Keratinocyte (primary cell): ENCODE measurements at regions not wholly inside any gene's neighbourhood (a gene's known extent, or its start where the extent isn't known, plus 50 kb on each side); places are given as distances from the start of the nearest gene placed in this dataset.

Experiments used
- DNase-seq: peaks from one replicate; pipeline ENCODE4 v3.0.0-alpha.2; 2011; ENCODE audit warnings: low read depth, missing footprints, low spot score
- FAIRE-seq: peaks from 2 replicates; lab custom pipeline; 2011; peaks lifted over from hg19 to GRCh38; lab: Jason Lieb, UNC
- H2AFZ ChIP-seq: 2 replicates; pipeline ENCODE4 v1.6.0; 2012; ENCODE audit warnings: low read length, control low read depth, inconsistent platforms; ENCODE audit not compliant: control insufficient read depth
- H3K27ac ChIP-seq: 2 replicates; pipeline ENCODE4 v1.5.1; 2011; ENCODE audit warnings: low read length; ENCODE audit not compliant: control insufficient read depth, insufficient read depth
- H3K27me3 ChIP-seq: 3 replicates; pipeline ENCODE4 v1.6.0; 2011; ENCODE audit warnings: low read length; ENCODE audit not compliant: control insufficient read depth, insufficient read depth; ENCODE audit errors: extremely low read depth
- H3K36me3 ChIP-seq, 2 experiments: 2 replicates in 1 of 2; 3 replicates in 1 of 2; pipeline ENCODE4 v1.5.1; 2011; ENCODE audit warnings: low read length in 2 of 2, mild to moderate bottlenecking in 1 of 2; ENCODE audit not compliant: control insufficient read depth in 2 of 2, insufficient read depth in 2 of 2; ENCODE audit errors: extremely low read depth in 1 of 2
- H3K4me1 ChIP-seq: 3 replicates; pipeline ENCODE4 v1.5.1; 2011; ENCODE audit warnings: low read length; ENCODE audit not compliant: control insufficient read depth, insufficient read depth; ENCODE audit errors: extremely low read depth
- H3K4me2 ChIP-seq: 3 replicates; pipeline ENCODE4 v1.6.0; 2011; ENCODE audit warnings: low read depth, low read length; ENCODE audit not compliant: control insufficient read depth, insufficient read depth; ENCODE audit errors: extremely low read depth
- H3K4me3 ChIP-seq, 3 experiments: fragments of 200-600 bp in 1 of 3; sonication (generic) in 1 of 3; 2 replicates in 2 of 3; 3 replicates in 1 of 3; pipeline ENCODE4 v1.5.1; 2011 to 2016; ENCODE audit warnings: low read length in 3 of 3, mild to moderate bottlenecking in 3 of 3, control low read depth in 2 of 3, inconsistent platforms in 1 of 3, low read depth in 1 of 3, mixed read lengths in 1 of 3, mixed run types in 1 of 3, moderate library complexity in 1 of 3; ENCODE audit not compliant: control insufficient read depth in 2 of 3, insufficient read depth in 2 of 3; ENCODE audit errors: extremely low read depth in 1 of 3
- H3K79me2 ChIP-seq: 2 replicates; pipeline ENCODE4 v1.6.0; 2012; ENCODE audit warnings: low read length; ENCODE audit not compliant: control insufficient read depth, insufficient read depth
- H3K9ac ChIP-seq: 3 replicates; pipeline ENCODE4 v1.6.0; 2011; ENCODE audit warnings: low read length; ENCODE audit not compliant: control insufficient read depth, insufficient read depth; ENCODE audit errors: extremely low read depth
- H3K9me1 ChIP-seq: 3 replicates; pipeline ENCODE4 v1.6.0; 2011; ENCODE audit warnings: low read length; ENCODE audit not compliant: control insufficient read depth, insufficient read depth; ENCODE audit errors: extremely low read depth
- H3K9me3 ChIP-seq: 2 replicates; pipeline ENCODE4 v1.5.1; 2012; ENCODE audit warnings: low read depth, low read length; ENCODE audit not compliant: control insufficient read depth
- H4K20me1 ChIP-seq: 3 replicates; pipeline ENCODE4 v1.6.0; 2011; ENCODE audit warnings: low read length; ENCODE audit not compliant: control insufficient read depth, insufficient read depth; ENCODE audit errors: extremely low read depth
- EZH2 ChIP-seq: IDR thresholded peaks from one replicate; pipeline ENCODE4 v1.6.1; 2012; ENCODE audit warnings: inconsistent platforms, mild to moderate bottlenecking, low read length, moderate library complexity
- dilution Hi-C: fragments of 300-500 bp; cut with MboI; formaldehyde crosslinking; loops from one replicate; pipeline ENCODE4 v1.7.0; 2020; ENCODE audit warnings: low sequenced_read_pairs; ENCODE audit not compliant: extremely low pct_ligation_motif_present
- TF ChIP-seq, protein P1 (sequence below), 3 experiments: IDR thresholded peaks in 1 of 3; conservative IDR thresholded peaks in 1 of 3; optimal IDR thresholded peaks in 1 of 3; 2 replicates in 2 of 3; 3 replicates in 1 of 3; pipeline versions ENCODE3 to v1.5.1; 2011; ENCODE audit warnings: low read length in 3 of 3, mild to moderate bottlenecking in 3 of 3, moderate library complexity in 2 of 3, control low read depth in 1 of 3, inconsistent platforms in 1 of 3; ENCODE audit not compliant: insufficient read depth in 2 of 3; ENCODE audit errors: extremely low read depth in 1 of 3

DNA sequence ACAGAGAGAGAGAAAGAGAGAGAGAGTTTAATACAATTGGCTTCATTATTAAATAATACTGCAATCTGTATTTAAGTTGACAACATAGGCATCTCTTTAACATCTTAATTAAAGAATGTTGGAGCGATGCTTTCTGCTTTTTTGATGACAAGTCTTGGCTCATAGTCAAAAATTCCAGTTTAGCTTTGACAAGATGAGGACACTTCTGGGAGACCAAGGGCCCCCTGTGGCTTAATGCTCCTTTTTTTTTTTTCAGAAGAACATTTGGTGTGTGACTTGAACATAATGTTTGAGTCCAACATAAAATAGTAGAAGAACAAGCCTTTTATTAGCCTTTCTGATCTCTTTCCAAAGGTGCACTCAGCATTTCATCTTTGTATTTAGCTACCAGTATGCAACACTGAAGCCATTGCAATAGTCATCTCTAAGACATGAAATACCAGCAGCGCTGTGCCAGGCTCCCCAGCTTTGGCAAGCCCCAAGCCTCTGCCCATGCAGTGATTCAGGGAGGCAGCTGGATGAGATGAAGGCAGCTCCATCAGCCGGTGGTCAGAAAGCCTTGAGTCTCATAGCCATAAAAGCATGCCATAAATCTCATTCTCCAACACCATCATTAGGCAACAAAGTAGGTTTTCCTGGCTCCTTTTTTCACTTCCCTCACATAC, 349.4 kb upstream of the SEMA6D start:
- no peak overlapping the region for H3K4me2 ChIP-seq
- no peaks in the 10 kb centered on the region for H3K9me3 ChIP-seq
- no peak overlapping the region for H3K27ac ChIP-seq
- H3K4me1 ChIP-seq = no peaks in the 10 kb centered on the region
- dilution Hi-C loops = no loop called here
- no peaks in the 10 kb centered on the region for H4K20me1 ChIP-seq
- H3K79me2 ChIP-seq = no peaks in the 10 kb centered on the region
- H3K36me3 ChIP-seq = no peaks in the 10 kb centered on the region
- no peaks in the 10 kb centered on the region for H3K9me1 ChIP-seq
- no peak overlapping the region for H3K4me3 ChIP-seq
- FAIRE-seq (no peak), DNase-seq (no peak)
- no peak overlapping the region for H3K9ac ChIP-seq
- no peak for TF ChIP-seq EZH2
- TF ChIP-seq, protein P1, sequence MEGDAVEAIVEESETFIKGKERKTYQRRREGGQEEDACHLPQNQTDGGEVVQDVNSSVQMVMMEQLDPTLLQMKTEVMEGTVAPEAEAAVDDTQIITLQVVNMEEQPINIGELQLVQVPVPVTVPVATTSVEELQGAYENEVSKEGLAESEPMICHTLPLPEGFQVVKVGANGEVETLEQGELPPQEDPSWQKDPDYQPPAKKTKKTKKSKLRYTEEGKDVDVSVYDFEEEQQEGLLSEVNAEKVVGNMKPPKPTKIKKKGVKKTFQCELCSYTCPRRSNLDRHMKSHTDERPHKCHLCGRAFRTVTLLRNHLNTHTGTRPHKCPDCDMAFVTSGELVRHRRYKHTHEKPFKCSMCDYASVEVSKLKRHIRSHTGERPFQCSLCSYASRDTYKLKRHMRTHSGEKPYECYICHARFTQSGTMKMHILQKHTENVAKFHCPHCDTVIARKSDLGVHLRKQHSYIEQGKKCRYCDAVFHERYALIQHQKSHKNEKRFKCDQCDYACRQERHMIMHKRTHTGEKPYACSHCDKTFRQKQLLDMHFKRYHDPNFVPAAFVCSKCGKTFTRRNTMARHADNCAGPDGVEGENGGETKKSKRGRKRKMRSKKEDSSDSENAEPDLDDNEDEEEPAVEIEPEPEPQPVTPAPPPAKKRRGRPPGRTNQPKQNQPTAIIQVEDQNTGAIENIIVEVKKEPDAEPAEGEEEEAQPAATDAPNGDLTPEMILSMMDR (optimal IDR thresholded peaks at IDR 0.05 in 1 of 3, IDR thresholded peaks at IDR 0.05 in 1 of 3, conservative IDR thresholded peaks at IDR 0.05 in 1 of 3; ENCODE audit: extremely low read depth in 1 of 3, insufficient read depth in 2 of 3, low read length in 3 of 3) = no peak
- H3K27me3 ChIP-seq = no peaks in the 10 kb centered on the region
- H2AFZ ChIP-seq = no peak overlapping the region

DNA sequence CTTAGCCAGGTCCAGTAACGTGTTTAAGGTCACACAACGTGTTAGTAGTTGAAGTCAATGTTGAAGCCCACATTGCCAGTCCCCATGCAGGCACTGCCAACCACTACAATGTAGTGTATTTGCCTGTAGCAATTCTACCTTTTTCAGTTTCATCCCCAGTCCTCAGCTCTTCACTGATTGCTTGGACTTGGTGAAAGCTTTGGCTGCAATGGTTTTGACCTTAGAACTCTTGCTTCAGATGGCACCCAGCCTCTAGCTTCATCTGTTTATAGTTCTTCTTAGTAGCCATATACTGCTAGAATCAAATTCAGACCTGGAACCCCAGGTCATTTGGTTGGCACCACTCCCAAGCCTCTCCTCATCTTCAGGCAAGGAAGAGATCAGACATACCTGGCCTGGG, 345.4 kb upstream of the SEMA6D start:
- no peak for FAIRE-seq

More for the DNA sequence above, 345.4 kb upstream of the SEMA6D start:
- Histone ChIP-seq H3K4me3 (no peak overlapping the region), H3K9me3 (no peaks in the 10 kb centered on the region), H3K27me3 (no peaks in the 10 kb centered on the region), H3K9ac (no peak overlapping the region), H3K4me1 (no peaks in the 10 kb centered on the region), H3K4me2 (no peak overlapping the region), H3K27ac (no peak overlapping the region), H4K20me1 (no peaks in the 10 kb centered on the region), H3K36me3 (no peaks in the 10 kb centered on the region), H3K9me1 (no peaks in the 10 kb centered on the region), H2AFZ (no peak overlapping the region), H3K79me2 (no peaks in the 10 kb centered on the region)
- TF ChIP-seq, protein P1 (optimal IDR thresholded peaks at IDR 0.05 in 1 of 3, IDR thresholded peaks at IDR 0.05 in 1 of 3, conservative IDR thresholded peaks at IDR 0.05 in 1 of 3; ENCODE audit: extremely low read depth in 1 of 3, insufficient read depth in 2 of 3, low read length in 3 of 3) = no peak
- TF ChIP-seq EZH2 = no peak
- no peak for DNase-seq
- dilution Hi-C loops = no loop called here
